Keratinocyte (primary cell): ENCODE measurements at regions not wholly inside any gene's neighbourhood (a gene's known extent, or its start where the extent isn't known, plus 50 kb on each side); places are given as distances from the start of the nearest gene placed in this dataset.

ENCODE experiments used
- DNase-seq: peaks from one replicate; pipeline ENCODE4 v3.0.0-alpha.2; 2011; ENCODE audit warnings: low read depth, missing footprints, low spot score
- FAIRE-seq: peaks from 2 replicates; lab custom pipeline; 2011; peaks lifted over from hg19 to GRCh38; lab: Jason Lieb, UNC
- H2AFZ ChIP-seq: 2 replicates; pipeline ENCODE4 v1.6.0; 2012; ENCODE audit warnings: low read length, control low read depth, inconsistent platforms; ENCODE audit not compliant: control insufficient read depth
- H3K27ac ChIP-seq: 2 replicates; pipeline ENCODE4 v1.5.1; 2011; ENCODE audit warnings: low read length; ENCODE audit not compliant: control insufficient read depth, insufficient read depth
- H3K27me3 ChIP-seq: 3 replicates; pipeline ENCODE4 v1.6.0; 2011; ENCODE audit warnings: low read length; ENCODE audit not compliant: control insufficient read depth, insufficient read depth; ENCODE audit errors: extremely low read depth
- H3K36me3 ChIP-seq, 2 experiments: 2 replicates in 1 of 2; 3 replicates in 1 of 2; pipeline ENCODE4 v1.5.1; 2011; ENCODE audit warnings: low read length in 2 of 2, mild to moderate bottlenecking in 1 of 2; ENCODE audit not compliant: control insufficient read depth in 2 of 2, insufficient read depth in 2 of 2; ENCODE audit errors: extremely low read depth in 1 of 2
- H3K4me1 ChIP-seq: 3 replicates; pipeline ENCODE4 v1.5.1; 2011; ENCODE audit warnings: low read length; ENCODE audit not compliant: control insufficient read depth, insufficient read depth; ENCODE audit errors: extremely low read depth
- H3K4me2 ChIP-seq: 3 replicates; pipeline ENCODE4 v1.6.0; 2011; ENCODE audit warnings: low read depth, low read length; ENCODE audit not compliant: control insufficient read depth, insufficient read depth; ENCODE audit errors: extremely low read depth
- H3K4me3 ChIP-seq, 3 experiments: fragments of 200-600 bp in 1 of 3; sonication (generic) in 1 of 3; 2 replicates in 2 of 3; 3 replicates in 1 of 3; pipeline ENCODE4 v1.5.1; 2011 to 2016; ENCODE audit warnings: low read length in 3 of 3, mild to moderate bottlenecking in 3 of 3, control low read depth in 2 of 3, inconsistent platforms in 1 of 3, low read depth in 1 of 3, mixed read lengths in 1 of 3, mixed run types in 1 of 3, moderate library complexity in 1 of 3; ENCODE audit not compliant: control insufficient read depth in 2 of 3, insufficient read depth in 2 of 3; ENCODE audit errors: extremely low read depth in 1 of 3
- H3K79me2 ChIP-seq: 2 replicates; pipeline ENCODE4 v1.6.0; 2012; ENCODE audit warnings: low read length; ENCODE audit not compliant: control insufficient read depth, insufficient read depth
- H3K9ac ChIP-seq: 3 replicates; pipeline ENCODE4 v1.6.0; 2011; ENCODE audit warnings: low read length; ENCODE audit not compliant: control insufficient read depth, insufficient read depth; ENCODE audit errors: extremely low read depth
- H3K9me1 ChIP-seq: 3 replicates; pipeline ENCODE4 v1.6.0; 2011; ENCODE audit warnings: low read length; ENCODE audit not compliant: control insufficient read depth, insufficient read depth; ENCODE audit errors: extremely low read depth
- H3K9me3 ChIP-seq: 2 replicates; pipeline ENCODE4 v1.5.1; 2012; ENCODE audit warnings: low read depth, low read length; ENCODE audit not compliant: control insufficient read depth
- H4K20me1 ChIP-seq: 3 replicates; pipeline ENCODE4 v1.6.0; 2011; ENCODE audit warnings: low read length; ENCODE audit not compliant: control insufficient read depth, insufficient read depth; ENCODE audit errors: extremely low read depth
- CTCF ChIP-seq, 3 experiments: IDR thresholded peaks in 1 of 3; conservative IDR thresholded peaks in 1 of 3; optimal IDR thresholded peaks in 1 of 3; 2 replicates in 2 of 3; 3 replicates in 1 of 3; pipeline versions ENCODE3 to v1.5.1; 2011; ENCODE audit warnings: low read length in 3 of 3, mild to moderate bottlenecking in 3 of 3, moderate library complexity in 2 of 3, control low read depth in 1 of 3, inconsistent platforms in 1 of 3; ENCODE audit not compliant: insufficient read depth in 2 of 3; ENCODE audit errors: extremely low read depth in 1 of 3
- EZH2 ChIP-seq: IDR thresholded peaks from one replicate; pipeline ENCODE4 v1.6.1; 2012; ENCODE audit warnings: inconsistent platforms, mild to moderate bottlenecking, low read length, moderate library complexity
- dilution Hi-C: fragments of 300-500 bp; cut with MboI; formaldehyde crosslinking; loops from one replicate; pipeline ENCODE4 v1.7.0; 2020; ENCODE audit warnings: low sequenced_read_pairs; ENCODE audit not compliant: extremely low pct_ligation_motif_present

DNA sequence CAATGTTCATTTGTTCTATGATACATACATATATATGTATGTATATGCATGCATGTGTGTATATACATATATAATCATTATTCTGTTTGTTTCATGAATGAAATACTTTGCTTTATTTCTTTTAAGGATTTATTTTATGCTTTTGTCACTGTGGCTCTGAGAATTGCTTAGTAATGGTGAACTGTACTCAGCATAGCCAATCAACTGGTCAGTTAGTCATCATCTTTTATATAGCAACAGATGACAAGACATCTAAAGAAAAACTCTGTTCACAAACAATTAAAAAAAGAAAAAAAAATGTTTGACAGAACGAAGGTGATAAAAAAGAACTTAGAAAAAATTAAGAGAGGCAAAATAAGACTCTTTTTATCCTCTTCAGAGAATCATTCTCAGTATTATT lies 1440.3 kb downstream of the PCDH9 start:
- TF ChIP-seq EZH2: no peak
- TF ChIP-seq CTCF (optimal IDR thresholded peaks at IDR 0.05 in 1 of 3, IDR thresholded peaks at IDR 0.05 in 1 of 3, conservative IDR thresholded peaks at IDR 0.05 in 1 of 3; ENCODE audit: extremely low read depth in 1 of 3, insufficient read depth in 2 of 3, low read length in 3 of 3): no peak
- DNase-seq (no peak), FAIRE-seq (no peak)
- Histone ChIP-seq H3K36me3 (no peaks in the 10 kb centered on the region), H3K27ac (no peak overlapping the region), H3K4me1 (no peaks in the 10 kb centered on the region), H3K9me1 (no peaks in the 10 kb centered on the region), H3K9ac (no peak overlapping the region), H2AFZ (no peak overlapping the region), H3K4me2 (no peak overlapping the region), H4K20me1 (no peaks in the 10 kb centered on the region), H3K9me3 (no peaks in the 10 kb centered on the region), H3K79me2 (no peaks in the 10 kb centered on the region), H3K4me3 (no peak overlapping the region), H3K27me3 (no peaks in the 10 kb centered on the region)
- dilution Hi-C loops: no loop called here

DNA sequence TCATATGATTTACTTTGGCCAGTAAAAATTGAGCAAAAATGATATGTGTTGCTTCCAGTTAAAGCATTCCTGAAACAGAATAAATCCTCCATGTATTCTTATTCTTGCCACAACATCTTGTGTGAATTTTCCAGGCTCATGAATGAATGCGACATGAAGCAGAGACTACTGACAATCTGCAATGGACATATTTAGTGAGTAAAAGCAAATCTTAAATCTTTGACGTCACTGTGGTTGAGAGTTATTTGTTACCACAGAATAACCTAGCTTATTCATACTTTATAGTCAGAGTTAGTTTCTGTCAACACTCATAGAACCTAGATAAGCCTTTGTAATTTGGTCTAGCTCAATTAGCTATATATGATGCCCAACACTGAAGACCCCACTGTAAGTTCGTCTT lies 1443.1 kb downstream of the PCDH9 start:
- Histone ChIP-seq H3K9ac (no peak overlapping the region), H3K27me3 (no peaks in the 10 kb centered on the region), H4K20me1 (no peaks in the 10 kb centered on the region), H3K4me2 (no peak overlapping the region), H3K79me2 (no peaks in the 10 kb centered on the region), H3K9me3 (peaks cover 3% of the 10 kb centered on the region), H3K36me3 (no peaks in the 10 kb centered on the region), H3K9me1 (no peaks in the 10 kb centered on the region), H3K27ac (no peak overlapping the region), H3K4me3 (no peak overlapping the region), H3K4me1 (no peaks in the 10 kb centered on the region), H2AFZ (no peak overlapping the region)
- DNase-seq (no peak), FAIRE-seq (no peak)
- TF ChIP-seq CTCF (optimal IDR thresholded peaks at IDR 0.05 in 1 of 3, IDR thresholded peaks at IDR 0.05 in 1 of 3, conservative IDR thresholded peaks at IDR 0.05 in 1 of 3; ENCODE audit: extremely low read depth in 1 of 3, insufficient read depth in 2 of 3, low read length in 3 of 3) (no peak), EZH2 (no peak)
- dilution Hi-C loops: no loop called here
